Spleen (tissue), 11 donors: ENCODE measurements at regions not wholly inside any gene's neighbourhood (a gene's known extent, or its start where the extent isn't known, plus 50 kb on each side); places are given as distances from the start of the nearest gene placed in this dataset.
"Not testable (repeated sequence)": the region's sequence is repeated elsewhere in the genome, so short reads cannot be mapped to it uniquely, and the experiment has no call there.

Experiments used
- DNase-seq: peaks from one replicate; pipeline ENCODE4 v3.0.0-alpha.2; 2020
- H3K27ac ChIP-seq, 8 donors: fragments of 200-600 bp; sonication (generic) in 7 of 8; 1 replicate in 4 of 8; 2 replicates in 4 of 8; pipeline versions ENCODE4 v1.5.0 to v1.8.0; 2016 to 2021; ENCODE audit warnings: inconsistent platforms in 4 of 8, mild to moderate bottlenecking in 4 of 8, moderate library complexity in 1 of 8
- H3K27me3 ChIP-seq, 7 donors: fragments of 200-600 bp; sonication (generic) in 6 of 7; replicated peaks in 1 of 7; 1 replicate in 4 of 7; 2 replicates in 3 of 7; pipeline versions ENCODE4 v1.5.0 to v1.8.0; 2016 to 2021; ENCODE audit warnings: inconsistent platforms in 3 of 7, mild to moderate bottlenecking in 1 of 7
- H3K36me3 ChIP-seq, 6 donors: fragments of 200-600 bp; sonication (generic) in 5 of 6; 1 replicate in 4 of 6; 2 replicates in 2 of 6; pipeline versions ENCODE4 v1.5.0 to v1.8.0; 2016 to 2021; ENCODE audit warnings: inconsistent platforms in 2 of 6
- H3K4me1 ChIP-seq, 6 donors: fragments of 200-600 bp; sonication (generic) in 5 of 6; 1 replicate in 3 of 6; 2 replicates in 3 of 6; pipeline versions ENCODE4 v1.5.0 to v1.8.0; 2016 to 2021; ENCODE audit warnings: inconsistent platforms in 3 of 6
- H3K4me3 ChIP-seq, 8 donors: fragments of 200-600 bp; sonication (generic) in 7 of 8; 1 replicate in 4 of 8; 2 replicates in 4 of 8; pipeline versions ENCODE4 v1.5.0 to v1.8.0; 2016 to 2021; ENCODE audit warnings: inconsistent platforms in 4 of 8, mild to moderate bottlenecking in 4 of 8, moderate library complexity in 2 of 8
- H3K9me3 ChIP-seq, 8 donors: fragments of 200-600 bp; sonication (generic) in 7 of 8; 1 replicate in 4 of 8; 2 replicates in 4 of 8; pipeline versions ENCODE4 v1.5.0 to v1.8.0; 2016 to 2021; ENCODE audit warnings: inconsistent platforms in 4 of 8
- CTCF ChIP-seq, 11 experiments: fragments of 200-600 bp in 7 of 11; fragments of 450-650 bp in 4 of 11; sonication (generic) in 4 of 11; IDR thresholded peaks in 8 of 11; conservative IDR thresholded peaks in 3 of 11; 1 replicate in 7 of 11; 2 replicates in 4 of 11; pipeline versions ENCODE4 v1.4.0 to v1.8.0; 2016 to 2021; ENCODE audit warnings: antibody characterized with exemption in 11 of 11, inconsistent platforms in 4 of 11, mild to moderate bottlenecking in 1 of 11
- POLR2A ChIP-seq, 3 donors: fragments of 450-650 bp; IDR thresholded peaks; one replicate each; pipeline ENCODE4 v1.5.1; 2017; ENCODE audit warnings: antibody characterized with exemption in 3 of 3, mild to moderate bottlenecking in 1 of 3
- POLR2AphosphoS5 ChIP-seq, 3 donors: sonication (generic); formaldehyde crosslinking; IDR thresholded peaks; one replicate each; pipeline ENCODE4 v1.5.1; 2017; ENCODE audit warnings: antibody characterized with exemption in 3 of 3
- WGBS, 5 donors: extraction: QIAGEN DNeasy Blood & Tissue Kit in 3 of 5; methylation state at CpG; one replicate each; pipeline versions ENCODE4 v1.1.5 to v1.1.7; 2013 to 2018; 5-methylcytosine and 5-hydroxymethylcytosine counted together
- intact Hi-C: fragments of 100-400 bp; cut with DNase I; formaldehyde crosslinking; loops from one replicate; pipeline ENCODE4 v1.15.0; 2023; ENCODE audit warnings: low total_unique reads
- donor health status: healthy with polysubstance abuse.
- donor health status: DM: no; HTN: no; CAD: no; lungs with moderate emphysema.
- donor health status: DM: no; HTN: no; CAD: no.
- donor health status: Bipolar disorder and iron deficiency.
- donor health status: healthy.
- donor health status: DM: no; HTN: no; CAD: no.
- donor health status: DM: yes; HTN: yes; CAD: no.

- TF ChIP-seq POLR2AphosphoS5 (IDR thresholded peaks at IDR 0.05), result no peak
- no peak for TF ChIP-seq CTCF (IDR thresholded peaks at IDR 0.05 in 8 of 11, conservative IDR thresholded peaks at IDR 0.05 in 3 of 11)
- TF ChIP-seq POLR2A (IDR thresholded peaks at IDR 0.05), result no peak
- Histone ChIP-seq H3K27me3 (no peaks in the 10 kb centered on the region), H3K4me1 (no peaks in the 10 kb centered on the region), H3K9me3 (peaks cover 4 to 47% (median 36%) of the 10 kb centered on the region in 8 donors), H3K4me3 (no peak overlapping the region), H3K27ac (no peak overlapping the region), H3K36me3 (no peaks in the 10 kb centered on the region)
- DNase-seq, result no peak
- intact Hi-C loops, result no loop called here
- WGBS, 5 donors, result 89 to 95% (median 93%) methylated on average over 1 of the region's 1 CpG
Measured at GRCh38 chr13:42445354-42445753, 128.6 kb upstream of the TNFSF11 start.

GRCh38 chr13:42446597-42446996, 127.4 kb upstream of the TNFSF11 start:
- H3K4me3 ChIP-seq, H3K4me1 ChIP-seq, H3K36me3 ChIP-seq, H3K27ac ChIP-seq, H3K27me3 ChIP-seq, intact Hi-C loops: not testable (repeated sequence)
- peak; percentile 20 for DNase-seq
- WGBS, 5 donors, result 88 to 94% (median 91%) methylated on average over 5 of the region's 5 CpGs
- H3K9me3 ChIP-seq, result peaks cover 4 to 47% (median 36%) of the 10 kb centered on the region in 8 donors

GRCh38 chr13:42453091-42453645, 120.8 kb upstream of the TNFSF11 start:
- intact Hi-C loops, result no loop called here
- H3K27ac ChIP-seq, result no peak overlapping the region
- no peaks in the 10 kb centered on the region for H3K27me3 ChIP-seq
- H3K4me3 ChIP-seq, result no peak overlapping the region
- no peaks in the 10 kb centered on the region for H3K4me1 ChIP-seq
- peak; percentile 47 for DNase-seq
- peaks cover 0 to under 1% (median 0%) of the 10 kb centered on the region in 8 donors for H3K9me3 ChIP-seq
- TF ChIP-seq CTCF (IDR thresholded peaks at IDR 0.05 in 8 of 11, conservative IDR thresholded peaks at IDR 0.05 in 3 of 11) (no peak), POLR2A (IDR thresholded peaks at IDR 0.05) (no peak), POLR2AphosphoS5 (IDR thresholded peaks at IDR 0.05) (no peak)
- H3K36me3 ChIP-seq, result no peaks in the 10 kb centered on the region
- WGBS, 5 donors, result 87 to 98% (median 91%) methylated on average over 11 of the region's 11 CpGs

GRCh38 chr13:42454749-42455148, 119.2 kb upstream of the TNFSF11 start:
- Histone ChIP-seq H3K9me3 (no peaks in the 10 kb centered on the region), H3K27ac (no peak overlapping the region), H3K27me3 (no peaks in the 10 kb centered on the region), H3K4me3 (no peak overlapping the region), H3K36me3 (no peaks in the 10 kb centered on the region), H3K4me1 (no peaks in the 10 kb centered on the region)
- no peak for TF ChIP-seq POLR2A (IDR thresholded peaks at IDR 0.05)
- TF ChIP-seq CTCF (IDR thresholded peaks at IDR 0.05 in 8 of 11, conservative IDR thresholded peaks at IDR 0.05 in 3 of 11), result no peak
- TF ChIP-seq POLR2AphosphoS5 (IDR thresholded peaks at IDR 0.05), result no peak
- intact Hi-C loops, result no loop called here
- DNase-seq, result no peak
- 94 to 99% (median 96%) methylated on average over 6 of the region's 6 CpGs for WGBS, 5 donors

- TF ChIP-seq POLR2AphosphoS5 (IDR thresholded peaks at IDR 0.05) (no peak), POLR2A (IDR thresholded peaks at IDR 0.05) (no peak), CTCF (IDR thresholded peaks at IDR 0.05 in 8 of 11, conservative IDR thresholded peaks at IDR 0.05 in 3 of 11) (no peak)
- Histone ChIP-seq H3K36me3 (no peaks in the 10 kb centered on the region), H3K27ac (no peak overlapping the region), H3K27me3 (no peaks in the 10 kb centered on the region), H3K9me3 (peaks cover 0 to 21% (median 14%) of the 10 kb centered on the region in 8 donors), H3K4me3 (no peak overlapping the region), H3K4me1 (no peaks in the 10 kb centered on the region)
- intact Hi-C loops, result no loop called here
- no peak for DNase-seq
- WGBS, 5 donors, result 57 to 76% (median 74%) methylated on average over 5 of the region's 5 CpGs
Measured at GRCh38 chr13:42458193-42458592, 115.8 kb upstream of the TNFSF11 start.
